HFF-Myc (cell line): ENCODE measurements at regions not wholly inside any gene's neighbourhood (a gene's known extent, or its start where the extent isn't known, plus 50 kb on each side); places are given as distances from the start of the nearest gene placed in this dataset.

Experiments used
- DNase-seq: peaks from one replicate; pipeline ENCODE4 v3.0.0-alpha.2; 2011; ENCODE audit warnings: low read depth; ENCODE audit errors: extremely low read depth
- H3K4me3 ChIP-seq: replicated peaks from 2 replicates; pipeline ENCODE4 v1.5.1; 2011; ENCODE audit warnings: low read depth, mild to moderate bottlenecking, control low read depth, low read length
- TF ChIP-seq, protein P1 (sequence below): IDR thresholded peaks from 2 replicates; pipeline ENCODE4 v1.5.1; 2012; ENCODE audit warnings: mild to moderate bottlenecking, low read depth, low read length, control low read depth; ENCODE audit errors: missing control alignments

DNA sequence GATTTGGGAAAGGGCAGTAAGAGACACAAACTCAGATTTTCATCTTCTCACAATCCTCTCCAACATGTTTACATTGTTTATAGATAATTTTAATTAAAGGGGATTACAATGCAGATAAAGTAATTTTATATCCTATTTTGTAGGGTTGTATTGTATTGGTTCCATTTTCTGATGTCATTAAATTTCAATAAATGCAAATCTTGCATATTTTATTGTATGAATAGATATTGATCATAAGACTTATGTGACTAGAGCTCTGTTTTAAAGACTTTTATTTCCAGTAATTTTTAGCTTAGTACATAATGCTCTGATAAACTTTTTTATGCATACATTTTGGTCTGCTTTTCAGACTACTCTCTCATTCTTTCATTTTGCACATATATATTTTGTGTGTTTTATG lies 819.6 kb downstream of the TSN start:
- no peak overlapping the region for H3K4me3 ChIP-seq

DNA sequence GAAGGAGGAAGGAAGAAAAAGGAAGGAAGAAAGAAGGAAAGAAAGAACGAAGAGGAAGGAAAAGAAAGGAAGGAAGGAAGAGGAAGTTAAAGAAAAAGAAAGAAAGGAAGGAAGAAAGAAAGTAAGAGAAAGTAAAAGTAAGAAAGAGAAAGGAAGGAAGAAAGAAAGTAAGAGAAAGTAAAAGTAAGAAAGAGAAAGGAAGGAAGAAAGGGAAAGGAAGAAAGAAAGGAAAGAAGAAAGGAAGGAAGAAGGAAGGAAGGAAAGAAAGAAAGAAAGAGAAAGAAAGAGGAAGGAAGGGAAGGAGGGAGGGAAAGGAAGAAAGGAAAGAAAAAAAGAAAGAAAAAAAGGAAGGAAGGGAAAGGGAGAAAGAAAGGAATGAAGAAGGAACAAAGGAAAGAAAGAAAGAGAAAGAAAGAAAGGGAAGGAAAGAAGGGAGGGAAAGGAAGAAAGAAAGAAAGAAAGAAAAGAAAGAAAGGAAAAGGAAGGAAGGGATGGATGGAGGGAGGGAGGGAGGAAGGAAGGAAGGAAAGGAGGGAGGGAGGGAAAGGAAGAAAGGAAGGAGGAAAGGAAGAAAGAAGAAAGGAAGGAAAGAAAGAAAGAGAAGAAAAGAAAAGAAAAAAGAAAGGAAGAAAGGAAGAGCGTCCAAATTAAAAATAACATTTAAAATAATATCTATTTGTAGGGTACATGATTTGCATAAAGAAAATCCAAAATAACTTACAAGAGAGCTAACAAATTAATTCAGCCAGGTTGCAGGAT lies 827.9 kb downstream of the TSN start:
- TF ChIP-seq, protein P1, sequence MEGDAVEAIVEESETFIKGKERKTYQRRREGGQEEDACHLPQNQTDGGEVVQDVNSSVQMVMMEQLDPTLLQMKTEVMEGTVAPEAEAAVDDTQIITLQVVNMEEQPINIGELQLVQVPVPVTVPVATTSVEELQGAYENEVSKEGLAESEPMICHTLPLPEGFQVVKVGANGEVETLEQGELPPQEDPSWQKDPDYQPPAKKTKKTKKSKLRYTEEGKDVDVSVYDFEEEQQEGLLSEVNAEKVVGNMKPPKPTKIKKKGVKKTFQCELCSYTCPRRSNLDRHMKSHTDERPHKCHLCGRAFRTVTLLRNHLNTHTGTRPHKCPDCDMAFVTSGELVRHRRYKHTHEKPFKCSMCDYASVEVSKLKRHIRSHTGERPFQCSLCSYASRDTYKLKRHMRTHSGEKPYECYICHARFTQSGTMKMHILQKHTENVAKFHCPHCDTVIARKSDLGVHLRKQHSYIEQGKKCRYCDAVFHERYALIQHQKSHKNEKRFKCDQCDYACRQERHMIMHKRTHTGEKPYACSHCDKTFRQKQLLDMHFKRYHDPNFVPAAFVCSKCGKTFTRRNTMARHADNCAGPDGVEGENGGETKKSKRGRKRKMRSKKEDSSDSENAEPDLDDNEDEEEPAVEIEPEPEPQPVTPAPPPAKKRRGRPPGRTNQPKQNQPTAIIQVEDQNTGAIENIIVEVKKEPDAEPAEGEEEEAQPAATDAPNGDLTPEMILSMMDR, result no peak
- DNase-seq, result no peak
- H3K4me3 ChIP-seq, result no peak overlapping the region

More for the DNA sequence above, 819.6 kb downstream of the TSN start:
- DNase-seq, result no peak
- TF ChIP-seq, protein P1, result no peak

DNA sequence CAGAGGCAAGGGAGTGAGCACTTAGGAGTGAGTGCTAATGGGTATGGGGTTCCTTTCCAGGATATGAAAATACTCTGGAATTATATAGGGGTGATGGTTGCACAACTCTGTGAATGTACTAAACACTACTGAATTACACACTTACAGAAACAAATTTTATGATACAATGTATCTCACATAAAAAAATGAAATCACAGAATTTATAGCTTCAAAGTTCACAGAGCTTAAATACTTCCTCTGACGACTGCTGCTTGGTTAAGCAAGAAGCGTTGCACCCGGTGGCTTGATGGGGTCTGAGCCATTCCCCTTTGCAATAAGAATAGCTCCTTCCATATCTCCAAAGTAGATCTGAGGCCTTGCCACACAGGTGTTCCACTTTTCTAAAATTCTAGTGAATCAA lies 835.1 kb downstream of the TSN start:
- H3K4me3 ChIP-seq, result no peak overlapping the region
- DNase-seq, result no peak
- TF ChIP-seq, protein P1, result no peak

DNA sequence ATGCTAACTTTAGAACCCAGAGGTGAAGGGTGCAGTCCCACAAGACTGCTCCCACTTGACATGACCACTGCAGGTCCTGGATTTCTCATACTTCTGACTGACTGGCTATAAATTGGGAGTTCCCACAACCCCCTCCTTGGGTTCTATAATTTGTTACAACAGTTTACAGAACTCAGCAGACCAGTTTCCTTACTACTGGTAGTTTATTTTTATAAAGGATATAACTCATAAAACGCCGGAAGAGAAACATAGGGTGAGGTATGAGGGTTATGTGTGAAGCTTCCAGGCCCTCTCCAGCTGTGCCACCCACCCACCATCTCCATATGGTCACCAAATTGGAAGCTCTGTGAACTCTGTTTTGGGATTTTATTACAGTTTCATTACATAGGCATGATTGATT lies 839.6 kb downstream of the TSN start:
- no peak for DNase-seq
- TF ChIP-seq, protein P1, result no peak
- H3K4me3 ChIP-seq, result no peak overlapping the region

GRCh38 chr2:122596598-122596997 lies 841.1 kb downstream of the TSN start:
- DNase-seq, result no peak
- TF ChIP-seq, protein P1, result no peak
- no peak overlapping the region for H3K4me3 ChIP-seq

DNA sequence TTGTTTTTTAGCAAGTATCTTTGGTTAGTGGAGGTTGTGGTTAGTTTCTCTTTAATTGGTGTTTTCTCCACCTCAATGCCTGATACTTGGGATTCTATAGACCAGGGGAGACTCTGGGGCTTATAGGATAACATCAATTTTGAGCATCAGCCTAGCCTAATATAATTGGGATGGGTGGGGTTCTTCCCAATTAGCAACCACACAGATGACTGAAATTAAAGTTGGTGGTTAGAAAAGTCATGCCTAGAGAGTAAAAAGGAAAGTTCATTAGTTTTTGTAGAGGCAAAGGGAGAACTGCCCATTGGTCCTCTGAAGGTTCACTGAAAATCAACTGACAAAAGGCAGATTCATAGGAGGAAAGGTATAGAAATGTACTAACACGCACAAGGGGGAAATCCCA lies 843.3 kb downstream of the TSN start:
- TF ChIP-seq, protein P1, result no peak
- DNase-seq, result no peak
- H3K4me3 ChIP-seq, result no peak overlapping the region
